HepG2 (cell line): ENCODE measurements at regions not wholly inside any gene's neighbourhood (a gene's known extent, or its start where the extent isn't known, plus 50 kb on each side); places are given as distances from the start of the nearest gene placed in this dataset.

ENCODE experiments used
- ADNP ChIP-seq: sonication (generic); formaldehyde crosslinking; IDR thresholded peaks from 2 replicates; pipeline ENCODE4 v1.4.0; 2020; ENCODE audit warnings: missing genetic modification reagents
- CREM ChIP-seq, 2 experiments: sonication (generic) in 1 of 2; formaldehyde crosslinking in 1 of 2; IDR thresholded peaks; 2 replicates each; pipeline versions ENCODE4 v1.4.0 to v1.6.1; 2016 to 2020; ENCODE audit warnings: antibody characterized with exemption in 1 of 2, mild to moderate bottlenecking in 1 of 2, missing genetic modification reagents in 1 of 2
- FOXK1 ChIP-seq: sonication (generic); formaldehyde crosslinking; IDR thresholded peaks from 2 replicates; pipeline ENCODE4 v1.4.0; 2020; ENCODE audit warnings: low read depth, missing genetic modification reagents, borderline replicate concordance
- MED13 ChIP-seq: sonication (generic); formaldehyde crosslinking; IDR thresholded peaks from 2 replicates; pipeline ENCODE4 v1.5.0; 2020; ENCODE audit warnings: missing genetic modification reagents
- MLLT10 ChIP-seq: sonication (generic); formaldehyde crosslinking; IDR thresholded peaks from 2 replicates; pipeline ENCODE4 v1.4.0; 2020; ENCODE audit warnings: missing genetic modification reagents
- NPAS2 ChIP-seq: sonication (generic); formaldehyde crosslinking; IDR thresholded peaks from 2 replicates; pipeline ENCODE4 v1.8.0; 2022; ENCODE audit warnings: mild to moderate bottlenecking, missing genetic modification reagents, borderline replicate concordance
- POLR2AphosphoS2 ChIP-seq: IDR thresholded peaks from 2 replicates; pipeline ENCODE4 v1.6.1; 2011; ENCODE audit warnings: low read depth, low read length, improper control_type of control experiment
- SALL2 ChIP-seq: sonication (generic); formaldehyde crosslinking; IDR thresholded peaks from 2 replicates; pipeline ENCODE4 v1.8.1; 2023; ENCODE audit warnings: mild to moderate bottlenecking, missing genetic modification reagents, inconsistent platforms
- SOX5 ChIP-seq: IDR thresholded peaks from 2 replicates; pipeline ENCODE4 v1.6.1; 2016; ENCODE audit warnings: borderline replicate concordance
- SP2 ChIP-seq: sonication (generic); formaldehyde crosslinking; IDR thresholded peaks from 2 replicates; pipeline ENCODE4 v1.5.1; 2020; ENCODE audit warnings: mild to moderate bottlenecking, missing genetic modification reagents
- STAT5B ChIP-seq: sonication (generic); formaldehyde crosslinking; IDR thresholded peaks from 2 replicates; pipeline ENCODE4 v1.4.0; 2020; ENCODE audit warnings: missing genetic modification reagents
- ZNF253 ChIP-seq: sonication (generic); formaldehyde crosslinking; IDR thresholded peaks from 2 replicates; pipeline ENCODE4 v1.8.0; 2022; ENCODE audit warnings: mild to moderate bottlenecking, missing genetic modification reagents, borderline replicate concordance
- ZNF296 ChIP-seq: sonication (generic); formaldehyde crosslinking; conservative IDR thresholded peaks from 2 replicates; pipeline ENCODE4 v1.5.0; 2020; ENCODE audit warnings: mild to moderate bottlenecking, missing genetic modification reagents
- ZSCAN12 ChIP-seq: sonication (generic); formaldehyde crosslinking; IDR thresholded peaks from 2 replicates; pipeline ENCODE4 v1.9.0; 2021; ENCODE audit warnings: mild to moderate bottlenecking, missing genetic modification reagents
- TF ChIP-seq, protein P1 (sequence below): sonication (generic); formaldehyde crosslinking; IDR thresholded peaks from 2 replicates; pipeline ENCODE4 v1.4.0; 2020; ENCODE audit warnings: mild to moderate bottlenecking, missing genetic modification reagents, borderline replicate concordance
- TF ChIP-seq, protein P2 (sequence below): sonication (generic); formaldehyde crosslinking; IDR thresholded peaks from 2 replicates; pipeline ENCODE4 v1.5.0; 2020; ENCODE audit warnings: mild to moderate bottlenecking, missing genetic modification reagents, borderline replicate concordance

DNA sequence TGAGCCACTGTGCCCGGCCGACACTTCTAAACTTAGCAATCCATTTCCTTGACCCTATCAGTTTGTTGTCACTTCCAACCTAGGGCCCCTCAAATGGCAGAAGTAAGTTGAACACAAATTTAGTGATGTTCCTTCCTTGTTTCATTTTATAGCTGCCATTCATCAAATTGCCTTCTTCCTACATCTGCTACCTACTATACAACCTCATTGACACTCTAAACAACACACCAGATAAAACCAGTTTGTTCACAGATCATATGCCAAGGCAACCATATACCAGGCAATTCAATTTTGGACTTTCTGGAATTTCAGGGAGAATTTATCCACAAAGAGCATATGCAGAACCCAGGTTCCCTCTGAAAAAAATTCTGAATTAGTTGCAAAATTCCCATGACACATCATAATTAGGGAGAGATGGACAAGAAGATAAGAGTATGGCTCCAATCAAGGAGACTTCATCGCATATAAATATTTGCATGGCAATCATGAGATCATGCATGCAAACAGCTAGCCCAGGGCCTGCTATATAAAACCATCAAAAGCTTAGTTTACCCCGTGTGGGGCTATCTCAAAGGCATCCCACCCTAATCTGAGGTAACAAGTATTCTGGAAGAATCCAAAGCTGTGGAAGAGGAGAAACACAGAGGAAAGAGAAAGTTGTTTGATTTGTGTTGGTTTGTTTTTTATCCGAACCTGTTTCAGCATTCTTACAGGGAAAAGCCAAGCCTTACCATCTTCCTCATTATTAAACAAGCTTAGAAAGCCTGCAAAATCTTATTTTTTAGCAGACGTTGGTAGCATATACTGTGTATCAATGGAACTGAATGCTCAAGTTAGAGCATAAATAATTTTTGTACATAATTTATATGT, 132.8 kb upstream of the TNFAIP3 start (continued):
- TF ChIP-seq STAT5B (CRISPR knock-in tag) (no peak), CREM (IDR thresholded peaks at IDR 0.05) (no peak), CREM (CRISPR knock-in tag; IDR thresholded peaks at IDR 0.05) (no peak), SP2 (CRISPR knock-in tag) (no peak), SOX5 (CRISPR knock-in tag) (no peak), NPAS2 (CRISPR knock-in tag) (no peak), ZNF253 (CRISPR knock-in tag) (no peak), MED13 (CRISPR knock-in tag) (peak; percentile 13; the same call in 1 of the 2 replicates), POLR2AphosphoS2 (no peak), FOXK1 (CRISPR knock-in tag) (no peak), MLLT10 (CRISPR knock-in tag) (no peak), ZSCAN12 (CRISPR knock-in tag) (no peak), SALL2 (CRISPR knock-in tag) (peak; percentile 41; the same call in 1 of the 2 replicates), ADNP (CRISPR knock-in tag) (no peak), ZNF296 (CRISPR knock-in tag) (no peak)
- TF ChIP-seq, protein P1, sequence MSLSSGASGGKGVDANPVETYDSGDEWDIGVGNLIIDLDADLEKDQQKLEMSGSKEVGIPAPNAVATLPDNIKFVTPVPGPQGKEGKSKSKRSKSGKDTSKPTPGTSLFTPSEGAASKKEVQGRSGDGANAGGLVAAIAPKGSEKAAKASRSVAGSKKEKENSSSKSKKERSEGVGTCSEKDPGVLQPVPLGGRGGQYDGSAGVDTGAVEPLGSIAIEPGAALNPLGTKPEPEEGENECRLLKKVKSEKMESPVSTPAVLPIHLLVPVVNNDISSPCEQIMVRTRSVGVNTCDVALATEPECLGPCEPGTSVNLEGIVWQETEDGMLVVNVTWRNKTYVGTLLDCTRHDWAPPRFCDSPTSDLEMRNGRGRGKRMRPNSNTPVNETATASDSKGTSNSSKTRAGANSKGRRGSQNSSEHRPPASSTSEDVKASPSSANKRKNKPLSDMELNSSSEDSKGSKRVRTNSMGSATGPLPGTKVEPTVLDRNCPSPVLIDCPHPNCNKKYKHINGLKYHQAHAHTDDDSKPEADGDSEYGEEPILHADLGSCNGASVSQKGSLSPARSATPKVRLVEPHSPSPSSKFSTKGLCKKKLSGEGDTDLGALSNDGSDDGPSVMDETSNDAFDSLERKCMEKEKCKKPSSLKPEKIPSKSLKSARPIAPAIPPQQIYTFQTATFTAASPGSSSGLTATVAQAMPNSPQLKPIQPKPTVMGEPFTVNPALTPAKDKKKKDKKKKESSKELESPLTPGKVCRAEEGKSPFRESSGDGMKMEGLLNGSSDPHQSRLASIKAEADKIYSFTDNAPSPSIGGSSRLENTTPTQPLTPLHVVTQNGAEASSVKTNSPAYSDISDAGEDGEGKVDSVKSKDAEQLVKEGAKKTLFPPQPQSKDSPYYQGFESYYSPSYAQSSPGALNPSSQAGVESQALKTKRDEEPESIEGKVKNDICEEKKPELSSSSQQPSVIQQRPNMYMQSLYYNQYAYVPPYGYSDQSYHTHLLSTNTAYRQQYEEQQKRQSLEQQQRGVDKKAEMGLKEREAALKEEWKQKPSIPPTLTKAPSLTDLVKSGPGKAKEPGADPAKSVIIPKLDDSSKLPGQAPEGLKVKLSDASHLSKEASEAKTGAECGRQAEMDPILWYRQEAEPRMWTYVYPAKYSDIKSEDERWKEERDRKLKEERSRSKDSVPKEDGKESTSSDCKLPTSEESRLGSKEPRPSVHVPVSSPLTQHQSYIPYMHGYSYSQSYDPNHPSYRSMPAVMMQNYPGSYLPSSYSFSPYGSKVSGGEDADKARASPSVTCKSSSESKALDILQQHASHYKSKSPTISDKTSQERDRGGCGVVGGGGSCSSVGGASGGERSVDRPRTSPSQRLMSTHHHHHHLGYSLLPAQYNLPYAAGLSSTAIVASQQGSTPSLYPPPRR (CRISPR knock-in tag), result no peak
- TF ChIP-seq, protein P2, sequence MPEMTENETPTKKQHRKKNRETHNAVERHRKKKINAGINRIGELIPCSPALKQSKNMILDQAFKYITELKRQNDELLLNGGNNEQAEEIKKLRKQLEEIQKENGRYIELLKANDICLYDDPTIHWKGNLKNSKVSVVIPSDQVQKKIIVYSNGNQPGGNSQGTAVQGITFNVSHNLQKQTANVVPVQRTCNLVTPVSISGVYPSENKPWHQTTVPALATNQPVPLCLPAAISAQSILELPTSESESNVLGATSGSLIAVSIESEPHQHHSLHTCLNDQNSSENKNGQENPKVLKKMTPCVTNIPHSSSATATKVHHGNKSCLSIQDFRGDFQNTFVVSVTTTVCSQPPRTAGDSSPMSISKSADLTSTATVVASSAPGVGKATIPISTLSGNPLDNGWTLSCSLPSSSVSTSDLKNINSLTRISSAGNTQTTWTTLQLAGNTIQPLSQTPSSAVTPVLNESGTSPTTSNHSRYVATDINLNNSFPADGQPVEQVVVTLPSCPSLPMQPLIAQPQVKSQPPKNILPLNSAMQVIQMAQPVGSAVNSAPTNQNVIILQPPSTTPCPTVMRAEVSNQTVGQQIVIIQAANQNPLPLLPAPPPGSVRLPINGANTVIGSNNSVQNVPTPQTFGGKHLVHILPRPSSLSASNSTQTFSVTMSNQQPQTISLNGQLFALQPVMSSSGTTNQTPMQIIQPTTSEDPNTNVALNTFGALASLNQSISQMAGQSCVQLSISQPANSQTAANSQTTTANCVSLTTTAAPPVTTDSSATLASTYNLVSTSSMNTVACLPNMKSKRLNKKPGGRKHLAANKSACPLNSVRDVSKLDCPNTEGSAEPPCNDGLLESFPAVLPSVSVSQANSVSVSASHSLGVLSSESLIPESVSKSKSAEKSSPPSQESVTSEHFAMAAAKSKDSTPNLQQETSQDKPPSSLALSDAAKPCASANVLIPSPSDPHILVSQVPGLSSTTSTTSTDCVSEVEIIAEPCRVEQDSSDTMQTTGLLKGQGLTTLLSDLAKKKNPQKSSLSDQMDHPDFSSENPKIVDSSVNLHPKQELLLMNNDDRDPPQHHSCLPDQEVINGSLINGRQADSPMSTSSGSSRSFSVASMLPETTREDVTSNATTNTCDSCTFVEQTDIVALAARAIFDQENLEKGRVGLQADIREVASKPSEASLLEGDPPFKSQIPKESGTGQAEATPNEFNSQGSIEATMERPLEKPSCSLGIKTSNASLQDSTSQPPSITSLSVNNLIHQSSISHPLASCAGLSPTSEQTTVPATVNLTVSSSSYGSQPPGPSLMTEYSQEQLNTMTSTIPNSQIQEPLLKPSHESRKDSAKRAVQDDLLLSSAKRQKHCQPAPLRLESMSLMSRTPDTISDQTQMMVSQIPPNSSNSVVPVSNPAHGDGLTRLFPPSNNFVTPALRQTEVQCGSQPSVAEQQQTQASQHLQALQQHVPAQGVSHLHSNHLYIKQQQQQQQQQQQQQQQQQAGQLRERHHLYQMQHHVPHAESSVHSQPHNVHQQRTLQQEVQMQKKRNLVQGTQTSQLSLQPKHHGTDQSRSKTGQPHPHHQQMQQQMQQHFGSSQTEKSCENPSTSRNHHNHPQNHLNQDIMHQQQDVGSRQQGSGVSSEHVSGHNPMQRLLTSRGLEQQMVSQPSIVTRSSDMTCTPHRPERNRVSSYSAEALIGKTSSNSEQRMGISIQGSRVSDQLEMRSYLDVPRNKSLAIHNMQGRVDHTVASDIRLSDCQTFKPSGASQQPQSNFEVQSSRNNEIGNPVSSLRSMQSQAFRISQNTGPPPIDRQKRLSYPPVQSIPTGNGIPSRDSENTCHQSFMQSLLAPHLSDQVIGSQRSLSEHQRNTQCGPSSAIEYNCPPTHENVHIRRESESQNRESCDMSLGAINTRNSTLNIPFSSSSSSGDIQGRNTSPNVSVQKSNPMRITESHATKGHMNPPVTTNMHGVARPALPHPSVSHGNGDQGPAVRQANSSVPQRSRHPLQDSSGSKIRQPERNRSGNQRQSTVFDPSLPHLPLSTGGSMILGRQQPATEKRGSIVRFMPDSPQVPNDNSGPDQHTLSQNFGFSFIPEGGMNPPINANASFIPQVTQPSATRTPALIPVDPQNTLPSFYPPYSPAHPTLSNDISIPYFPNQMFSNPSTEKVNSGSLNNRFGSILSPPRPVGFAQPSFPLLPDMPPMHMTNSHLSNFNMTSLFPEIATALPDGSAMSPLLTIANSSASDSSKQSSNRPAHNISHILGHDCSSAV (CRISPR knock-in tag), result no peak
